Cardiac muscle cell (in vitro differentiated cells and primary cell): ENCODE measurements at regions not wholly inside any gene's neighbourhood (a gene's known extent, or its start where the extent isn't known, plus 50 kb on each side); places are given as distances from the start of the nearest gene placed in this dataset.
A peak's percentile ranks its signal among the peaks of the same experiment; 100 is the strongest.

Experiments used
- DNase-seq, 2 donors: peaks; one replicate each; pipeline versions ENCODE4 v3.0.0 to v3.0.0-alpha.2; 2010 to 2017; ENCODE audit warnings: low read depth in 1 of 2, low spot score in 1 of 2
- H3K27ac ChIP-seq: fragments of 200-600 bp; sonication (generic); 2 replicates; pipeline ENCODE4 v1.5.1; 2016
- H3K27me3 ChIP-seq: fragments of 200-600 bp; sonication (generic); 2 replicates; pipeline ENCODE4 v1.6.0; 2016; ENCODE audit warnings: control low read depth
- H3K36me3 ChIP-seq: fragments of 200-600 bp; sonication (generic); 2 replicates; pipeline ENCODE4 v1.5.1; 2016; ENCODE audit warnings: control low read depth
- H3K4me1 ChIP-seq: fragments of 200-600 bp; sonication (generic); 2 replicates; pipeline ENCODE4 v1.8.1; 2017; ENCODE audit warnings: low read depth, mild to moderate bottlenecking, mixed run types
- H3K4me3 ChIP-seq: fragments of 200-600 bp; sonication (generic); 2 replicates; pipeline ENCODE4 v1.5.1; 2016; ENCODE audit warnings: mild to moderate bottlenecking
- H3K9me3 ChIP-seq: fragments of 200-600 bp; sonication (generic); 2 replicates; pipeline ENCODE4 v1.5.1; 2017; ENCODE audit warnings: low read depth, mild to moderate bottlenecking, control low read depth
- TF ChIP-seq, protein P1 (sequence below): IDR thresholded peaks from 2 replicates; pipeline ENCODE4 v1.5.1; 2012; ENCODE audit warnings: low read depth, mild to moderate bottlenecking, low read length

DNA sequence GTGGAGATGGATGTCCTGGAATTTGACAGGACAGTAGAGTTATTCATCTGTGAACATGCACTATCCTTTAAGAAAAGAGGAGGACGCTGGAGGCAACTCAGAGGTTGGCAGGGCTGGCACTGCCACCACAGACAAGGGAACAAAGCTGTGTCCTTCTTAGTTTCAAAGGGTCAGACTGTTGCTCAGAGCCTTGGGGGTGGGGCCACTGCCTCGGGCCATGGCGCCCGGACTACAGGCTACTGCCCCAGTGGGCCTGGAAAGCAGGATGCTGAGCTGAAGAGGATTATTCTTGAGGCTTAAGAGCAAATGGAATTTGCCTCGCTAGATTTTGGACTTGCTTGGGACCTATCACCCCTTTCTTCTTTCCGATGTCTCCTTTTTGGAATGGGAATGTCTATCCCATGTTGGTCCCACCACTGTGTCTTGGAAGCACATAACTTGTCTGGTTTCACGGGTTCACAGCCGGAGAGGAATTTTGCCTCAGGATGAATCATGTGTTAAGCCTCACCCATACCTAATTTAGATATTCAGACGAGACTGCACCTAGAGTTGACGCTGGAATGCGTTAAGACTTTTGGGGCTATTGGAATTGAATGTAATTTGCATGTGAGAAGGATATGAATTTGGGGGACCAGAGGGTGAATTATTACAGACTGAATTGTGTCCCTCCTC lies 114.8 kb upstream of the RFLNA start:
- Histone ChIP-seq H3K9me3 (no peaks in the 10 kb centered on the region), H3K27ac (no peak overlapping the region), H3K4me1 (no peaks in the 10 kb centered on the region), H3K4me3 (no peak overlapping the region), H3K36me3 (no peaks in the 10 kb centered on the region), H3K27me3 (no peaks in the 10 kb centered on the region)
- no peak for DNase-seq
- TF ChIP-seq, protein P1, sequence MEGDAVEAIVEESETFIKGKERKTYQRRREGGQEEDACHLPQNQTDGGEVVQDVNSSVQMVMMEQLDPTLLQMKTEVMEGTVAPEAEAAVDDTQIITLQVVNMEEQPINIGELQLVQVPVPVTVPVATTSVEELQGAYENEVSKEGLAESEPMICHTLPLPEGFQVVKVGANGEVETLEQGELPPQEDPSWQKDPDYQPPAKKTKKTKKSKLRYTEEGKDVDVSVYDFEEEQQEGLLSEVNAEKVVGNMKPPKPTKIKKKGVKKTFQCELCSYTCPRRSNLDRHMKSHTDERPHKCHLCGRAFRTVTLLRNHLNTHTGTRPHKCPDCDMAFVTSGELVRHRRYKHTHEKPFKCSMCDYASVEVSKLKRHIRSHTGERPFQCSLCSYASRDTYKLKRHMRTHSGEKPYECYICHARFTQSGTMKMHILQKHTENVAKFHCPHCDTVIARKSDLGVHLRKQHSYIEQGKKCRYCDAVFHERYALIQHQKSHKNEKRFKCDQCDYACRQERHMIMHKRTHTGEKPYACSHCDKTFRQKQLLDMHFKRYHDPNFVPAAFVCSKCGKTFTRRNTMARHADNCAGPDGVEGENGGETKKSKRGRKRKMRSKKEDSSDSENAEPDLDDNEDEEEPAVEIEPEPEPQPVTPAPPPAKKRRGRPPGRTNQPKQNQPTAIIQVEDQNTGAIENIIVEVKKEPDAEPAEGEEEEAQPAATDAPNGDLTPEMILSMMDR, result no peak

DNA sequence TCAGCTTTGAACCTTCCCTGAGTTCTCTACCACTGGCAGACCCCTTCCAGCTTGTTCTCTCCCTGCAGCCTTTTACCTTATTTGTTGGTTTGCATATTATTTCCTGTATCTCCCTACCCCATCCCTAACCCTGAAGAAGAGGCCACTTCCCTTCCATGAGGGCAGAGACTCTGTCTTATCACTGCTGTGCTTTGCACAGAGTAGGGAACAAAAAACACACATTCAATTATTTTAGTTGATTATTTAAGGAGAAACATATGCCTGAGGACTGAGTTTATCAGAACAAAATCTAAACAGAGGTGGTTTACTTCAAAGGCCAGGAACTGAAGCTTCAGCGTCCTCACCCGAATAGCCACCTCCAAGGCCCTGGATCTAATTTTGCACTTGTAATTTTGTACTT lies 111.7 kb upstream of the RFLNA start:
- H3K9me3 ChIP-seq, result no peaks in the 10 kb centered on the region

DNA sequence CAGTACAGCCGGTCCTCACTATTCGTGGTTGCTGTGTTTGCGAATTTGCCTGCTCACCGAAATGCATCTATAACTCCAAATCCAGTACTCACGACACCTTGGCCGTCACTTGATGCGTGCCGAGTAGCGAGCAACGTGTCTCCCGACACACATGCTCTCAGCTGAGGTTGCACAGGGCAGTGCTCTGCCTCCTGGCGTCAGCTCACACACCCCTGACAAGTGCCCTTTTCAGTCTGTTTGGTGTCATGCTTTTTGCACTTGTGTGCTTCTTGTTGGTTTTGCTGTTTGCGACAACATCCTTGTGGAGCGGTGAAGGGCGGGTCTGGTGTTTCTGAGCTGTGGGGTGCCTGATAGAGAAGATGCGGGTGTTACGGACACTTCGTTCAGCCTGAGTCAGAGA lies 110.4 kb upstream of the RFLNA start:
- no peaks in the 10 kb centered on the region for H3K9me3 ChIP-seq
- H3K27me3 ChIP-seq, result no peaks in the 10 kb centered on the region
- DNase-seq, result no peak
- no peaks in the 10 kb centered on the region for H3K36me3 ChIP-seq
- no peak overlapping the region for H3K4me3 ChIP-seq
- no peak overlapping the region for H3K27ac ChIP-seq
- H3K4me1 ChIP-seq, result peaks cover 10% of the 10 kb centered on the region
- TF ChIP-seq, protein P1, result no peak

More for the DNA sequence above, 111.7 kb upstream of the RFLNA start:
- TF ChIP-seq, protein P1, result no peak
- Histone ChIP-seq H3K27ac (no peak overlapping the region), H3K27me3 (no peaks in the 10 kb centered on the region), H3K4me1 (no peaks in the 10 kb centered on the region), H3K4me3 (no peak overlapping the region), H3K36me3 (no peaks in the 10 kb centered on the region)
- no peak for DNase-seq

DNA sequence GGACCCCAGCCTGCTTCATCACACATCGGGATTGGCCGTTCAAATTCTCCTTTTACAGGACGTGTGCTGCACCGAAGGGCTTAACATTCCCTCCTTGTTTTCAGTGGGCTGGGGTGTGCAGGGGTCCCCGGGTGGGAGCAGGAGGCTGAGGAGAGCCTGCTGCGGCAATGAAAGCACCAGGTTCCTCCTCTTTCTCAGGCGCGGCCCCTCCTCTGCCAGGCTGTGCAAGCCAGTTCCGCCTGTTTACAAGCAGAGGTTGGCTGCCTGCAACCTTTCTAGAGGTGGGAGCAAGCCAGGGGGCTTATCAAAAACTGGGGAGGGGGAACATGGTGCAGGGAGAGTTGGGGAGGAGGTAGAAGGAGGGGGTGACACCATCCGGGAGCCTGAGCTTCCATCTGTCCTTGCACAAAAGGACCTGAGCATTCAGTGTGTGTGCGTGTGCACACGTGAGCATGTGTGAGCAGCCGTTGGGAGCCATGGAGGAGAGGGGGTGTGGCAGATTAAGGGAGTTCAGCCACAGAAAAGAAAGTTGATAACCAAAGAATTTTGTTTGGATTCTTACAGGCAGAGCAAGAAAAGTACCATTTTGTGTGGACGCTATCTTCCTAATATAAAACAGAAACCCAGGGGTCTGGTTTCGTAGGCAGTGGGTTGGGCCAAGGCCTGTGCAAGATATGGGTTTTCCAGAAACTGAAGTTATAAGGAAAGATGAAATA lies 108.8 kb upstream of the RFLNA start:
- no peak overlapping the region for H3K4me3 ChIP-seq
- no peaks in the 10 kb centered on the region for H3K36me3 ChIP-seq
- no peak overlapping the region for H3K27ac ChIP-seq
- H3K27me3 ChIP-seq, result no peaks in the 10 kb centered on the region
- no peaks in the 10 kb centered on the region for H3K9me3 ChIP-seq
- peak in 1 of 2 donors; percentile 24 for DNase-seq
- TF ChIP-seq, protein P1, result no peak
- H3K4me1 ChIP-seq, result peaks cover 10% of the 10 kb centered on the region

DNA sequence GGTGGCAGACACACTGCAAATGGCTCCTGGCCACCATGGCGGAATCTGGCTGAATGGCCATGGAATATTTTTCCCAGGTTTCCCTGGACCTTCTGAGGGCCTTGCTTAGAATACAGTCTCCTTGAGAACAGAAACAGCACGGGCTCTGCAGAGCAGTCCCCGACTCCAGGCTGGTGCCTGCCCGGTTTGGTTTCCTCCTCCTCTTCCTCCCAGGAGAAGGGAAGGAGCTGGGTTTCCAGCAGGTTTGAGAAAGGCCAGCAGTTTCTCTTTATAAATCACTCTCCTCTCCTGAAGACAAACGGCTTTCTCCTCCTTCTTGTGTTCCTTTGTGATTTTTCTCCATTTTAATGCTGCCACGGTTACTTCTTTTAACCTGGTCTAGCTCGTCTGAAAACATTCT lies 106.8 kb upstream of the RFLNA start:
- Histone ChIP-seq H3K27ac (no peak overlapping the region), H3K4me1 (peaks cover 10% of the 10 kb centered on the region)

More for the DNA sequence above, 106.8 kb upstream of the RFLNA start:
- Histone ChIP-seq H3K36me3 (no peaks in the 10 kb centered on the region), H3K4me3 (no peak overlapping the region), H3K27me3 (no peaks in the 10 kb centered on the region), H3K9me3 (no peaks in the 10 kb centered on the region)
- TF ChIP-seq, protein P1, result no peak
- no peak for DNase-seq
